HG03575 (cell line): ENCODE measurements at regions not wholly inside any gene's neighbourhood (a gene's known extent, or its start where the extent isn't known, plus 50 kb on each side); places are given as distances from the start of the nearest gene placed in this dataset.
"Not testable (repeated sequence)": the region's sequence is repeated elsewhere in the genome, so short reads cannot be mapped to it uniquely, and the experiment has no call there.

Experiments used
- ATAC-seq: cut with Tn5 transposase; IDR thresholded peaks from one replicate; pipeline ENCODE4 v1.9.1; 2021; ENCODE audit not compliant: unreplicated experiment, insufficient number of reproducible peaks, low FRiP score; ENCODE audit errors: extremely low read depth

DNA sequence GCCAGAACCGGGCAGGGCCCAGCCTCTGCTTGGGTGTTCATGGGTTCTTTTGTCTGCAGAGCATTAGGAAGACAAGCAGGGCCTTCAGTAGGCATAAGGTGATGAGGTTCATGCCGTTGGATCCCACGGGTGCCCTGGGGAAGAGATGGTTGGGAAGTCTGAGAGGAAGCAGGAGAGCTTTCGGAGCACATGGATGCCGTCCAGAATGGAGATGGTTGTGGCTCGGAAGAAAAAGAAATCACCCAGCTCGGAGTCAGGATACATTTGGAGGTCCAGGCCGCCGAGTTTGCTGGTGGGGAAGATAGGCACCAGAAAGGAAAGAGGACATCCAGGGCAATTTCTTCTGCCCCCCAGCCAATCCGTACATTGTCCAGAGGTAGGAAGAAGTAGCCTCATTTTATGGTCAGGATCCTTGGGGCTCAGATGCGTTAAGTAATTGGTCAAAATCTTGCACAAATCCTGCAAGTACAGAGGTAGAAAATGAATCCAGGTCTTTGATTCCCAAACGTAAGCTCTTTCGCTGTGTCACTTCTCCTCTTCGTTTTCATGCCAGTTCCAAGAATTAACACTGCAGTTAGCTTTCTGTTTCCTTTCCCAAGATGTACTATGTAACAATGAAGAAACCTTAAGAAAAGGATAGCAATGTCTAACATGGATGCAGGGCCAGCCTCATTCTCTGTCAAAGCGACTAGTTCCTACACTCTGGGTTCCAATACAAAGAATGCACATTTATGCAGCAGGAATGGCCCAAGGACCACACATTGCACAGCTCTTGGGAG lies 147.8 kb upstream of the KLF6 start:
- no peak for ATAC-seq

- no peak for ATAC-seq
These were observed 146.9 kb upstream of the KLF6 start for GRCh38 chr10:3931901-3932300.

DNA sequence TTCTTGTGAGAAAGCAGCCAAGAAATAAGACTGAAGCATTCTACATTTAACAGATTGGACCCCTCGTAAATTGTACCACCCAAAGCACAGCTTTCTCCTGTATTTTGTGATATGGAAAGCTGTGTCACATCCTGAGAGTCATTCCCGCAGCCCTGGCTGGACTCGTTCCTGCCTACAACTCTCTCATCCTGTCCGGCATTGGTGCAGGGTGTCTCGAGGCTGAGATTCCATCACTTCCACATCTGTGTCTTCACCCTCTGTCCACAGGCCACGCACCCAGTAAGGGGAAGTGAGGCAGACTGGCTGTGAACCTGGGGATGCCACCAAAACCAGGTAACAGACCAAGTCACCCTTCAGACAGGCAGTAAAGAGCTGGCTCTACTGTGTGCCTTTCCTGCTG lies 146.2 kb upstream of the KLF6 start:
- no peak for ATAC-seq

GRCh38 chr10:3928569-3928968 lies 143.6 kb upstream of the KLF6 start:
- no peak for ATAC-seq

GRCh38 chr10:3928078-3928477 lies 143.1 kb upstream of the KLF6 start:
- ATAC-seq, result no peak

DNA sequence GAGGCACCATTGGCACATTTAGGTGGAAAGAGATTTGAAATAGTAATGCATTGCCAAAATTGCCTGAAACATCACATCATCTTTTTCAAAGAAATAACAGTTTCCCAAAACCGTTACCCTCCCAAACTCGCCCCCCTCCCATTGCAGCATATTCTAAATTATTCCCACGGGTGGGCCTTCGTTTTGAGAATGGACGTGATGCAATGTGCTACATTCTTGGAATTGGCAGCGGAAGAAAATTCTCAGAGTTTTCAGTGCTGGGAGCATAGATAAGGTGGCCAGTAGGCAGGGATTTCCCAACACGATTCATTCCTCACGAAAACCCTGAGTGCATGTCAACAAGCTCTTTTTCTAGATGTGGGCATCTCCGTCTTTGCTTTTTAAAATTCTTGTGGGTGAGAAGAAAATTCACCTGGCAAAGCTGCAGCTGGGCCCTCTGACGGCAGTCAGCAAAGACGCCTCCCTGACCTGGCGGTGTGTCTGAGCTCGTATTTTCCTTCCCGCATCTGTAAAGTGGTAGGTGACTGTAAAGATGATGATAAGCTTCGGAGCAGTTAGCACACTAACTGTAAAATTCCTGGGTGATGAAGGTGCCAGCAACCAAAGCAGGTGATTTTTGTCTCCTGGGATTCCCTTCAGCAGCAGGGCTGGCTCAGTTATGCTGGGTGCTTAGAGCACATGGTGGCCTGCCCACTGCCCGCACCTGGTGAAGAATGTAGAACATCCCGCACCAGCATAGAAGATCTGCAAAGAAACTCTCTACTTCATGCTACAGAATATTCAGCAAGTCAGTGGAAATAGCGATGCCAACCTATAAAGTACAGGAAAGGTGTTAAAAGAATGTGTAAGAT lies 141.9 kb upstream of the KLF6 start:
- ATAC-seq, result no peak

DNA sequence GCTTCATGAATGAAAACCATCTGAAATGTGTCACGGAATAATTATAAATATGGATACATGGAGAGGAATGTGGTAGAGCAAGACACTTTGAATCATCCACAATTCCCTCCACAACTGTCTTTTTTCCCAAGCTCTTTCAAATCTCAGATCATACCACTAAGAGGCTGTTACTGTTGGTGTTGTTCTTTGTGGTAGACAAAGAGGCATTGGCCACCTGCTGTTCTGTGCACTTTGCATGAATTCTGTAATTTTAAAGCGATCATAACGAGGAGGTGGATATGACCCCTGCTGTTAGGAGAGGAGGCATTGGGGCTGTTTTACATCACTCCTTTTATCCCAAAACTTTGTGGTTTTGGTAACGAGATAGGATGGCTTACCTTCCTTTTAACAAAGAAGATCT lies 141.2 kb upstream of the KLF6 start:
- ATAC-seq, result no peak

- ATAC-seq, result no peak
These were observed 140.2 kb upstream of the KLF6 start for GRCh38 chr10:3925184-3925583.

- no peak for ATAC-seq
These were observed 139.3 kb upstream of the KLF6 start for GRCh38 chr10:3924344-3924743.

DNA sequence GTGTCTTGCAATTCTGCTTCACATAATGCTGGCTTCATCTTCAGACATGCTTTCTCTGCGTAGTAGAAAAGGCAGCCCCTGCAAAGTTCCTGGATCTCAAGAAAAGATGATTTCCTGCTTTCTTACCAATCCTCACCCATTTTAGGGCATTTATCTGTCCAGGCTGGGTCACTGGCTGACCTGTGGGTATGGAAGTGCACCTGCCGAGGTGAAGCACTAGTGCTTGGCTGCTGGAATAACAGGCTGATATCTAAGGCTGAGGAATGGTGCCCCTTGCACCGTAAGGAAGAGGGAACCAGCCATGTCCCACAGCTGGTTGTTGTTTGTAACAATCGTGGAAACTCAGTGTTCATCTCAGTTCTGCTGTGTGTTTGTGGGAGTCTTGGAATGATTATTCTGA lies 138.0 kb upstream of the KLF6 start:
- no peak for ATAC-seq

- ATAC-seq, result no peak
These were observed 134.8 kb upstream of the KLF6 start for GRCh38 chr10:3919709-3920308.

DNA sequence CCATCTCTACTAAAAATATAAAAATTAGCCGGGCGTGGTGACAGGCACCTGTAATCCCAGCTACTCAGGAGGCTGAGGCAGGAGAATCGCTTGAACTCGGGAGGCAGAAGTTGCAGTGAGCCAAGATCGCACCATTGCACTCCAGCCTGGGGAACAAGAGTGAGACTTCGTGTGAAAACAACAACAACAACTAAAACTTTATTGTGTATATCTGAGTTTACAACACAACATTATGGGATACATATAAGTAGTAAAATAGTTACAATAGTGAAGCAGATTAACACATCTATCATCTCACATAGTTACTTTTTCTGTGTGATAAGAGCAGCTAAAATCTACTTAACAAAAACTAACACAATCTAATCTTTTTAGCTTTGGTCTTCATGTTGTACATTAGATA lies 132.4 kb upstream of the KLF6 start:
- not testable (repeated sequence) for ATAC-seq

- no peak for ATAC-seq
These were observed 129.7 kb upstream of the KLF6 start for GRCh38 chr10:3914733-3915132.

GRCh38 chr10:3911713-3912442 lies 126.9 kb upstream of the KLF6 start:
- ATAC-seq, result no peak

DNA sequence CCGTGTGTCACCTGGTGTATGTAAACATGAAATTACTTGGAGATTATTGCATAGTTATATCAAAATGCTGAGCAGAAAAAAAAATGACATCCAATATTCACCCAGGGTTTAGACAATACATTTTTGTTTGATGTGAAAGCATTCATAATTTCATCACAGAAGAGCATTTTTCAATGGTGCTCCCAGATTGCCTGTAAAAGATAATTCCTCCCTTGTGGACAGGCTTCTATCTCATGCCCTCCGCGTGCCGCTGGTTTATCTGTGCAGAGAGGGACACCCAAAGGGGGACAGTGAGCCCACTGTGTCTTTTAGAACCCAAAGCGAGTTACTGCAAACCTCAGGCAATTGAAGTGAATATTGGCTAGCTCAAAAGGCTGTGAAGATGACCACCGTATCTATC lies 126.2 kb upstream of the KLF6 start:
- ATAC-seq, result no peak

DNA sequence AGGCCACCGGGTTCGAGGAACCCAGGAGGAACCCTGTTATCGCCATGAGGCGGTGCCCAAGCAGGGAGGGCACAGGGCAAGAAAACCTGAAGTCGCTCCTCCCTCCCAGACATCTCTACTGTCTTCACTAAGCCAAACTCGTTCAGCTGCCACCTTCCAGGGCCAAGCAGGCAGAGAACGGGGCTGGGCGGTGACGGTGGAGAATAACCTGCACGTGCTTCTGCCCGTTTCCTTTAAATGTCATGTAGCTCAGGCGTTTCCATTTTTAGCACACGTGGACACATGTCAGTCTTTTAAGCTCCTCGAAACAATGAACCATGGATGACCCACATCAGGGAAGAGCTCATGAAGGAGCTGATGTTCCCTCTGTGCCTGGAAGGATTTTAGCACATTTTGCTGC lies 124.3 kb upstream of the KLF6 start:
- ATAC-seq, result no peak

- ATAC-seq, result no peak
These were observed 123.2 kb upstream of the KLF6 start for GRCh38 chr10:3908183-3908582.

DNA sequence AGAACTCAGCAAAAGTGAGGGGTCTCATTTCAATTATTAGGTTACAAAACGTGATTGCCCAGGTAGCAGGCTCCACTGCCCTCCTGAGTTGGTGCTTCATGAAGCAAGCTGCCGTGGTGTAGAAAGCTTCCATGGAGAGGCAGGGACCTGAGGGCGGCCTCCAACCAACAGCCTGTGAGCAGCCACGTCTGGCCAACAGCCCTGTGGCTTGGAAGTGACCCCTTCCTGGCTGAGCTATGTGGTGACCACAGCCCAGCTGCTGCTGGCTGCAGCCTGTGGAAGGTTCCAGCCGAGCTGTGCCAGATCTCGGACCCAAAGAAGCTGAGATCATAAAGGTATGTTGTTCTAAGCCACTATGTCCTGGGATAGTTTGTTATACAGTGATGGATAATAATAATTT lies 122.5 kb upstream of the KLF6 start:
- ATAC-seq, result no peak

GRCh38 chr10:3906511-3907111 lies 121.6 kb upstream of the KLF6 start:
- no peak for ATAC-seq
